ENCODE measurements at regions not wholly inside any gene's neighbourhood (a gene's known extent, or its start where the extent isn't known, plus 50 kb on each side); places are given as distances from the start of the nearest gene placed in this dataset.

GRCh38 chr1:58287894-58288623 lies 258.5 kb downstream of the OMA1 start:
- Histone ChIP-seq H3K27ac (ENCODE audit: low read length) (no peak overlapping the region), H3K4me1 (ENCODE audit: insufficient read depth, low read length) (no peaks in the 10 kb centered on the region), H3K4me2 (ENCODE audit: low read length) (no peak overlapping the region), H3K36me3 (ENCODE audit: low read depth, low read length) (no peaks in the 10 kb centered on the region), H3K4me3 (ENCODE audit: low read length) (no peak overlapping the region), H3K9me3 (ENCODE audit: low read length) (no peaks in the 10 kb centered on the region), H3F3A (ENCODE audit: low read length, unreplicated experiment) (no peaks in the 10 kb centered on the region), H3K9me2 (replicated peaks; ENCODE audit: low read length) (no peaks in the 10 kb centered on the region), H3K27me3 (ENCODE audit: low read length) (no peaks in the 10 kb centered on the region), H3K79me2 (ENCODE audit: low read length) (no peaks in the 10 kb centered on the region), H2AFZ (ENCODE audit: low read length) (no peak overlapping the region), H4K20me1 (ENCODE audit: low read length) (no peaks in the 10 kb centered on the region), H3K9ac (ENCODE audit: low read length) (no peak overlapping the region)
- DNase-seq (no peak), ATAC-seq (no peak)
- TF ChIP-seq EZH2 (IDR thresholded peaks at IDR 0.05; ENCODE audit: low read length, unreplicated experiment): no peak
- no peak for TF ChIP-seq CTCF (conservative IDR thresholded peaks at IDR 0.05; ENCODE audit: low read depth, low read length)
- TF ChIP-seq EZH2phosphoT487 (IDR thresholded peaks at IDR 0.05; ENCODE audit: borderline replicate concordance, low read length): no peak
- ChIA-PET POLR2A (ENCODE audit: unreplicated experiment) (no interaction called here), CTCF (no interaction called here)
- intact Hi-C loops (cut with micrococcal nuclease): no loop called here
- BruUV-seq (replicated peaks): no TSS peak

- ChIA-PET CTCF (no interaction called here), POLR2A (ENCODE audit: unreplicated experiment) (no interaction called here)
- no peak overlapping the region for H2AFZ ChIP-seq (ENCODE audit: low read length)
- H3K27ac ChIP-seq (ENCODE audit: low read length): no peak overlapping the region
- no peaks in the 10 kb centered on the region for H3K36me3 ChIP-seq (ENCODE audit: low read depth, low read length)
- no peaks in the 10 kb centered on the region for H3F3A ChIP-seq (ENCODE audit: low read length, unreplicated experiment)
- no peaks in the 10 kb centered on the region for H3K9me3 ChIP-seq (ENCODE audit: low read length)
- DNase-seq: no peak
- no peak overlapping the region for H3K9ac ChIP-seq (ENCODE audit: low read length)
- no peaks in the 10 kb centered on the region for H3K79me2 ChIP-seq (ENCODE audit: low read length)
- no TSS peak for BruUV-seq (replicated peaks)
- H3K4me2 ChIP-seq (ENCODE audit: low read length): no peak overlapping the region
- TF ChIP-seq EZH2 (IDR thresholded peaks at IDR 0.05; ENCODE audit: low read length, unreplicated experiment) (no peak), CTCF (conservative IDR thresholded peaks at IDR 0.05; ENCODE audit: low read depth, low read length) (no peak), EZH2phosphoT487 (IDR thresholded peaks at IDR 0.05; ENCODE audit: borderline replicate concordance, low read length) (no peak)
- no peaks in the 10 kb centered on the region for H3K4me1 ChIP-seq (ENCODE audit: insufficient read depth, low read length)
- no peaks in the 10 kb centered on the region for H3K9me2 ChIP-seq (replicated peaks; ENCODE audit: low read length)
- intact Hi-C loops (cut with micrococcal nuclease): no loop called here
- H3K27me3 ChIP-seq (ENCODE audit: low read length): no peaks in the 10 kb centered on the region
- no peak for ATAC-seq
- H3K4me3 ChIP-seq (ENCODE audit: low read length): no peak overlapping the region
- H4K20me1 ChIP-seq (ENCODE audit: low read length): no peaks in the 10 kb centered on the region
Measured at GRCh38 chr1:58284225-58284510, 262.4 kb downstream of the OMA1 start.

GRCh38 chr1:58283388-58284224 lies 262.9 kb downstream of the OMA1 start:
- no TSS peak for BruUV-seq (replicated peaks)
- Histone ChIP-seq H3K4me1 (ENCODE audit: insufficient read depth, low read length) (no peaks in the 10 kb centered on the region), H3K4me3 (ENCODE audit: low read length) (no peak overlapping the region), H4K20me1 (ENCODE audit: low read length) (no peaks in the 10 kb centered on the region), H3K4me2 (ENCODE audit: low read length) (no peak overlapping the region), H3K79me2 (ENCODE audit: low read length) (no peaks in the 10 kb centered on the region), H3K36me3 (ENCODE audit: low read depth, low read length) (no peaks in the 10 kb centered on the region), H3K9me3 (ENCODE audit: low read length) (no peaks in the 10 kb centered on the region), H3K9ac (ENCODE audit: low read length) (no peak overlapping the region), H3K9me2 (replicated peaks; ENCODE audit: low read length) (no peaks in the 10 kb centered on the region), H3K27me3 (ENCODE audit: low read length) (no peaks in the 10 kb centered on the region), H2AFZ (ENCODE audit: low read length) (no peak overlapping the region), H3K27ac (ENCODE audit: low read length) (no peak overlapping the region), H3F3A (ENCODE audit: low read length, unreplicated experiment) (no peaks in the 10 kb centered on the region)
- no peak for DNase-seq
- TF ChIP-seq EZH2phosphoT487 (IDR thresholded peaks at IDR 0.05; ENCODE audit: borderline replicate concordance, low read length) (no peak), CTCF (conservative IDR thresholded peaks at IDR 0.05; ENCODE audit: low read depth, low read length) (no peak), EZH2 (IDR thresholded peaks at IDR 0.05; ENCODE audit: low read length, unreplicated experiment) (no peak)
- intact Hi-C loops (cut with micrococcal nuclease): no loop called here
- no peak for ATAC-seq
- ChIA-PET CTCF (no interaction called here), POLR2A (ENCODE audit: unreplicated experiment) (no interaction called here)

All from PC-3 (cell line).